Upper lobe of left lung (tissue), 4 donors: ENCODE measurements at regions not wholly inside any gene's neighbourhood (a gene's known extent, or its start where the extent isn't known, plus 50 kb on each side); places are given as distances from the start of the nearest gene placed in this dataset.

Experiments used
- CTCF ChIP-seq, 6 experiments: fragments of 450-650 bp in 4 of 6; fragments of 200-600 bp in 2 of 6; sonication (generic) in 2 of 6; IDR thresholded peaks; one replicate each; pipeline ENCODE4 v1.5.1; 2016 to 2019; ENCODE audit warnings: antibody characterized with exemption in 6 of 6
- EP300 ChIP-seq, 4 donors: sonication (generic); formaldehyde crosslinking; IDR thresholded peaks; one replicate each; pipeline ENCODE4 v1.5.1; 2017; ENCODE audit warnings: antibody characterized with exemption in 4 of 4, control low read depth in 2 of 4
- POLR2A ChIP-seq, 4 donors: fragments of 450-650 bp; IDR thresholded peaks; one replicate each; pipeline ENCODE4 v1.5.1; 2016 to 2017; ENCODE audit warnings: antibody characterized with exemption in 4 of 4, mild to moderate bottlenecking in 2 of 4
- POLR2AphosphoS5 ChIP-seq, 2 donors: sonication (generic); formaldehyde crosslinking; IDR thresholded peaks; one replicate each; pipeline ENCODE4 v1.5.1; 2017; ENCODE audit warnings: antibody characterized with exemption in 2 of 2

GRCh38 chr1:101683561-101683960 lies 313.2 kb downstream of the OLFM3 start:
- TF ChIP-seq POLR2AphosphoS5 (IDR thresholded peaks at IDR 0.05), result no peak
- TF ChIP-seq CTCF (IDR thresholded peaks at IDR 0.05), result no peak
- no peak for TF ChIP-seq POLR2A (IDR thresholded peaks at IDR 0.05)
- TF ChIP-seq EP300 (IDR thresholded peaks at IDR 0.05), result no peak
